ENCODE measurements at regions not wholly inside any gene's neighbourhood (a gene's known extent, or its start where the extent isn't known, plus 50 kb on each side); places are given as distances from the start of the nearest gene placed in this dataset.

DNA sequence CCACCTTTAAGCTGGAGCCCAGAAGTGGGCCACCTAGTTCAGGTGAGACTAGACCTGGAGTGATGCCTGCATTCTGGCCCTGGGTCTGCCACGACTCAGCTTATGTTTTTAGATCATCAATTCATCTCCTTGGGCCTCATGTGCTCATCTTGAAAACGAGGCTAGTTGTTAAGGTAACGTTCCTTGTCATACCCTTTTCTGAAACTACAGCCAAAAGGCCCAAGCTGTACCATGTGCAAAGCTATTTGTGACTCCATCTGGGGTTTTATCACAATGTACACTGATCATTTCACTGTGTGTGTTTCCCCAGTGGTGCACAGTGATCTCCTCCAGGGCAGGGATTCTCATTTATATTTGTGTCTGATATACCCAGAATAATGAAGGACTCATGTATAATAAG lies 138.4 kb upstream of the COPS8 start:
- TF ChIP-seq, protein P1, sequence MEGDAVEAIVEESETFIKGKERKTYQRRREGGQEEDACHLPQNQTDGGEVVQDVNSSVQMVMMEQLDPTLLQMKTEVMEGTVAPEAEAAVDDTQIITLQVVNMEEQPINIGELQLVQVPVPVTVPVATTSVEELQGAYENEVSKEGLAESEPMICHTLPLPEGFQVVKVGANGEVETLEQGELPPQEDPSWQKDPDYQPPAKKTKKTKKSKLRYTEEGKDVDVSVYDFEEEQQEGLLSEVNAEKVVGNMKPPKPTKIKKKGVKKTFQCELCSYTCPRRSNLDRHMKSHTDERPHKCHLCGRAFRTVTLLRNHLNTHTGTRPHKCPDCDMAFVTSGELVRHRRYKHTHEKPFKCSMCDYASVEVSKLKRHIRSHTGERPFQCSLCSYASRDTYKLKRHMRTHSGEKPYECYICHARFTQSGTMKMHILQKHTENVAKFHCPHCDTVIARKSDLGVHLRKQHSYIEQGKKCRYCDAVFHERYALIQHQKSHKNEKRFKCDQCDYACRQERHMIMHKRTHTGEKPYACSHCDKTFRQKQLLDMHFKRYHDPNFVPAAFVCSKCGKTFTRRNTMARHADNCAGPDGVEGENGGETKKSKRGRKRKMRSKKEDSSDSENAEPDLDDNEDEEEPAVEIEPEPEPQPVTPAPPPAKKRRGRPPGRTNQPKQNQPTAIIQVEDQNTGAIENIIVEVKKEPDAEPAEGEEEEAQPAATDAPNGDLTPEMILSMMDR (IDR thresholded peaks at IDR 0.05; ENCODE audit: low read length) = no peak
- no peak for TF ChIP-seq EZH2 (optimal IDR thresholded peaks at IDR 0.05; ENCODE audit: low read depth, low read length)
